ENCODE measurements at regions not wholly inside any gene's neighbourhood (a gene's known extent, or its start where the extent isn't known, plus 50 kb on each side); places are given as distances from the start of the nearest gene placed in this dataset.

DNA sequence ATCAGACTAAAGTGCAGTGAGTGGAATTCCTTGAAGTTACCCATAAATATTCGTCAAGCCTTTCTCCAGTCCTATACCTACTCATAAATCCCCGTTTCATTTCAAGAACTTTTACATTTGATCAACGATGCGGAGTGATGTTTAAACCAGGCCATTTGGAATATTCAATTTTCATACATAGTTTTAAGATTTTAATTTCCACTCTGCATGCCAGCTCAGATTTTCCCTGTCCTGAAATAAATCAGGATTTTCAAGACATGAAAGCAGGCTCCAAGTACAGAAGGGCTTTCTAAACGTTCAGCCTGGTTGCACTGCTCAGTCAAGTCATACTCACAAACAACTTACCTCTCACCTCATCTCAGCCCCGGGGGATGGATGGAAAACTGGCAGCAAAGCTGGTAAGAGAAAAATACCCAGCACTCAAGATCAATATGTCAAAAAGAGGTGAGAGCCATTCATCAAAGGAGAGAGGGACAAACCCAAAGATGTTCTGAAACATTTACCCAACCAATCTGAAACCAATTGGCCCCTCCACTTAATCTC, 418.5 kb downstream of the PLPP3 start:
- Mint-ChIP-seq H3K9me3 (no peaks in the 10 kb centered on the region), H3K27me3 (ENCODE audit: low read depth) (no peaks in the 10 kb centered on the region; the same call in 1 of the 2 replicates), H3K4me1 (peaks cover 0 to 2% of the 10 kb centered on the region in 2 experiments; a peak in 2 of 4 replicates), H3K4me3 (no peak overlapping the region), H3K27ac (no peak overlapping the region), H3K36me3 (ENCODE audit: insufficient read depth in 1 of 3, low read depth in 3 of 3) (no peaks in the 10 kb centered on the region; a peak in 1 of 7 replicates)
- no peak overlapping the region for H2AK5ac ChIP-seq (ENCODE audit: insufficient read length, low read length)
- no peak overlapping the region for H2BK12ac ChIP-seq (ENCODE audit: insufficient read length, low read depth, low read length)
- no peak overlapping the region for H3K23ac ChIP-seq (ENCODE audit: insufficient read length, low read depth, low read length)
- H3K23me2 ChIP-seq (ENCODE audit: insufficient read length, low read depth, low read length, poor library complexity, severe bottlenecking) = no peaks in the 10 kb centered on the region
- H2BK20ac ChIP-seq (ENCODE audit: low read depth, low read length, poor library complexity, severe bottlenecking) = no peak overlapping the region
- H4K91ac ChIP-seq (ENCODE audit: insufficient read length, low read depth, low read length) = no peak overlapping the region
- H3K14ac ChIP-seq (ENCODE audit: insufficient read depth, low read length) = no peak overlapping the region
- TF ChIP-seq, protein P1, sequence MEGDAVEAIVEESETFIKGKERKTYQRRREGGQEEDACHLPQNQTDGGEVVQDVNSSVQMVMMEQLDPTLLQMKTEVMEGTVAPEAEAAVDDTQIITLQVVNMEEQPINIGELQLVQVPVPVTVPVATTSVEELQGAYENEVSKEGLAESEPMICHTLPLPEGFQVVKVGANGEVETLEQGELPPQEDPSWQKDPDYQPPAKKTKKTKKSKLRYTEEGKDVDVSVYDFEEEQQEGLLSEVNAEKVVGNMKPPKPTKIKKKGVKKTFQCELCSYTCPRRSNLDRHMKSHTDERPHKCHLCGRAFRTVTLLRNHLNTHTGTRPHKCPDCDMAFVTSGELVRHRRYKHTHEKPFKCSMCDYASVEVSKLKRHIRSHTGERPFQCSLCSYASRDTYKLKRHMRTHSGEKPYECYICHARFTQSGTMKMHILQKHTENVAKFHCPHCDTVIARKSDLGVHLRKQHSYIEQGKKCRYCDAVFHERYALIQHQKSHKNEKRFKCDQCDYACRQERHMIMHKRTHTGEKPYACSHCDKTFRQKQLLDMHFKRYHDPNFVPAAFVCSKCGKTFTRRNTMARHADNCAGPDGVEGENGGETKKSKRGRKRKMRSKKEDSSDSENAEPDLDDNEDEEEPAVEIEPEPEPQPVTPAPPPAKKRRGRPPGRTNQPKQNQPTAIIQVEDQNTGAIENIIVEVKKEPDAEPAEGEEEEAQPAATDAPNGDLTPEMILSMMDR (conservative IDR thresholded peaks at IDR 0.05) = no peak
- H2BK5ac ChIP-seq (ENCODE audit: insufficient read length, low read length) = no peak overlapping the region
- no peaks in the 10 kb centered on the region for H3K79me2 ChIP-seq (ENCODE audit: insufficient read depth, low read length)
- no peaks in the 10 kb centered on the region for H3K27me3 ChIP-seq (ENCODE audit: insufficient read depth, low read length)
- H2BK120ac ChIP-seq (ENCODE audit: low read depth, low read length, poor library complexity, severe bottlenecking) = no peak overlapping the region
- no peak overlapping the region for H3T11ph ChIP-seq (ENCODE audit: low read length)
- no CpG with 5 or more reads among the region's 6 CpGs for WGBS (ENCODE audit: extremely low coverage, insufficient read length, low lambda C conversion rate)
- DNase-seq = no peak
- H4K5ac ChIP-seq (ENCODE audit: insufficient read length, low read depth, low read length) = no peak overlapping the region
- no peaks in the 10 kb centered on the region for H3K4me1 ChIP-seq (ENCODE audit: insufficient read depth, low read length)
- no peak overlapping the region for H2BK15ac ChIP-seq (ENCODE audit: low read depth, low read length)
- H3K18ac ChIP-seq (ENCODE audit: insufficient read length, low read depth, low read length) = no peak overlapping the region
- no peak overlapping the region for H4K8ac ChIP-seq (replicated peaks; ENCODE audit: insufficient read length, low read depth, low read length)
- H3K27ac ChIP-seq (ENCODE audit: insufficient read length, low read depth, low read length) = no peak overlapping the region
- H3K79me1 ChIP-seq (ENCODE audit: insufficient read depth, low read depth, low read length, poor library complexity, severe bottlenecking) = no peaks in the 10 kb centered on the region
- H4K20me1 ChIP-seq (ENCODE audit: control insufficient read depth, insufficient read depth, insufficient read length) = no peaks in the 10 kb centered on the region
- H3K9me3 ChIP-seq (ENCODE audit: control insufficient read depth, low read depth, low read length) = no peaks in the 10 kb centered on the region
- H3K9ac ChIP-seq (ENCODE audit: extremely low read depth, insufficient read length, low read length) = no peak overlapping the region
- H2AFZ ChIP-seq (ENCODE audit: low read length) = no peak overlapping the region
- no peak overlapping the region for H3K4me2 ChIP-seq (ENCODE audit: insufficient read depth, insufficient read length, low read length)
- no peak overlapping the region for H3K4ac ChIP-seq (ENCODE audit: low read depth, low read length)
- no peak overlapping the region for H3K56ac ChIP-seq (ENCODE audit: insufficient read length, low read depth, low read length)

All from H9 (cell line).